PC-3 (cell line): ENCODE measurements at regions not wholly inside any gene's neighbourhood (a gene's known extent, or its start where the extent isn't known, plus 50 kb on each side); places are given as distances from the start of the nearest gene placed in this dataset.

Source experiments
- CTCF ChIP-seq: fragments of 300-600 bp; sonication (generic); conservative IDR thresholded peaks from 2 replicates; pipeline ENCODE4 v1.5.1; 2017; ENCODE audit warnings: antibody characterized with exemption, low read depth, mild to moderate bottlenecking, low read length
- EZH2 ChIP-seq: fragments of 300-600 bp; sonication (generic); IDR thresholded peaks from one replicate; pipeline ENCODE4 v1.6.1; 2017; ENCODE audit warnings: antibody characterized with exemption, mild to moderate bottlenecking, low read length; ENCODE audit not compliant: unreplicated experiment
- EZH2phosphoT487 ChIP-seq: fragments of 300-600 bp; sonication (generic); IDR thresholded peaks from 2 replicates; pipeline ENCODE4 v1.6.1; 2018; ENCODE audit warnings: mild to moderate bottlenecking, antibody characterized with exemption, low read length, borderline replicate concordance

GRCh38 chr5:167356374-167356773, 935.1 kb upstream of the WWC1 start:
- TF ChIP-seq CTCF (no peak), EZH2 (no peak), EZH2phosphoT487 (no peak)
